ENCODE measurements at regions not wholly inside any gene's neighbourhood (a gene's known extent, or its start where the extent isn't known, plus 50 kb on each side); places are given as distances from the start of the nearest gene placed in this dataset.

- TF ChIP-seq ZNF280A (IDR thresholded peaks at IDR 0.05; ENCODE audit: low read depth, partially characterized antibody) (no peak), KAT7 (CRISPR knock-in tag; IDR thresholded peaks at IDR 0.05; ENCODE audit: borderline replicate concordance) (no peak), ARNT (IDR thresholded peaks at IDR 0.05) (no peak), SMAD1 (IDR thresholded peaks at IDR 0.05; ENCODE audit: low read depth, low read length, partially characterized antibody) (no peak)
- TF ChIP-seq, protein P1, sequence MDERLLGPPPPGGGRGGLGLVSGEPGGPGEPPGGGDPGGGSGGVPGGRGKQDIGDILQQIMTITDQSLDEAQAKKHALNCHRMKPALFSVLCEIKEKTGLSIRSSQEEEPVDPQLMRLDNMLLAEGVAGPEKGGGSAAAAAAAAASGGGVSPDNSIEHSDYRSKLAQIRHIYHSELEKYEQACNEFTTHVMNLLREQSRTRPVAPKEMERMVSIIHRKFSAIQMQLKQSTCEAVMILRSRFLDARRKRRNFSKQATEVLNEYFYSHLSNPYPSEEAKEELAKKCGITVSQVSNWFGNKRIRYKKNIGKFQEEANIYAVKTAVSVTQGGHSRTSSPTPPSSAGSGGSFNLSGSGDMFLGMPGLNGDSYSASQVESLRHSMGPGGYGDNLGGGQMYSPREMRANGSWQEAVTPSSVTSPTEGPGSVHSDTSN (CRISPR knock-in tag; IDR thresholded peaks at IDR 0.05; ENCODE audit: low read depth), result no peak
- TF ChIP-seq, protein P1 (tag; conservative IDR thresholded peaks at IDR 0.05; ENCODE audit: low read depth), result no peak
Measured at GRCh38 chr2:7646024-7646423, 728.8 kb downstream of the RNF144A start (continued).

GRCh38 chr2:7646661-7647060, 729.4 kb downstream of the RNF144A start:
- Histone ChIP-seq H2AFZ (ENCODE audit: low read depth, low read length) (no peak overlapping the region), H3K79me2 (ENCODE audit: control insufficient read depth, insufficient read depth, low read length) (no peaks in the 10 kb centered on the region), H3K27me3 (ENCODE audit: control insufficient read depth in 2 of 2, insufficient read depth in 2 of 2, low read length in 2 of 2) (no peaks in the 10 kb centered on the region), H3K4me3 (no peak overlapping the region), H4K20me1 (replicated peaks; ENCODE audit: control insufficient read depth, insufficient read depth, low read length) (no peaks in the 10 kb centered on the region), H3K36me3 (ENCODE audit: control insufficient read depth, insufficient read depth, low read length) (no peaks in the 10 kb centered on the region), H3K9me3 (replicated peaks; ENCODE audit: control insufficient read depth, insufficient read depth, low read depth, low read length) (no peaks in the 10 kb centered on the region), H3K4me1 (replicated peaks in 1 of 2; ENCODE audit: control insufficient read depth in 2 of 2, insufficient read depth in 2 of 2, low read length in 2 of 2) (no peaks in the 10 kb centered on the region), H3K9me1 (ENCODE audit: control insufficient read depth, insufficient read depth, low read length) (no peaks in the 10 kb centered on the region), H3K4me2 (ENCODE audit: insufficient read depth, low read length) (no peak overlapping the region), H3K27ac (ENCODE audit: extremely low read depth, low read depth, low read length) (no peak overlapping the region), H3K9ac (ENCODE audit: insufficient read depth in 1 of 2, low read depth in 2 of 2, low read length in 2 of 2) (no peak overlapping the region)
- DNase-seq (ENCODE audit: extremely low read depth in 1 of 4, low spot score in 3 of 4), result no peak
- in situ Hi-C loops (cut with MboI) (no loop called here), intact Hi-C loops (cut with micrococcal nuclease) (no loop called here)
- ATAC-seq, result no peak
- CTCF ChIA-PET (ENCODE audit: low intra/inter-chr PET ratio), result no interaction called here
- WGBS (ENCODE audit: insufficient coverage, low coverage, missing lambda C conversion rate), result 3% methylated on average over 6 of the region's 6 CpGs
- BruUV-seq (replicated peaks), result no TSS peak
- FAIRE-seq, result no peak
- POLR2A ChIA-PET, result interaction anchor here (0.5 to 0.6 kb wide), 2 partner anchors 42 to 276 kb away, joined by 3 read pairs; no protein-coding TSS in a partner anchor
- TF ChIP-seq KAT7 (CRISPR knock-in tag; IDR thresholded peaks at IDR 0.05; ENCODE audit: borderline replicate concordance) (no peak), ZNF717 (CRISPR knock-in tag; IDR thresholded peaks at IDR 0.05) (no peak), MYBL2 (IDR thresholded peaks at IDR 0.05; ENCODE audit: low read depth) (no peak), MYBL2 (CRISPR knock-in tag; IDR thresholded peaks at IDR 0.05; ENCODE audit: borderline replicate concordance) (no peak), ATF3 (IDR thresholded peaks at IDR 0.05) (no peak), ATF3 (CRISPR knock-in tag; conservative IDR thresholded peaks at IDR 0.05) (no peak), PHB (CRISPR knock-in tag; IDR thresholded peaks at IDR 0.05) (no peak)
- TF ChIP-seq, protein P2, sequence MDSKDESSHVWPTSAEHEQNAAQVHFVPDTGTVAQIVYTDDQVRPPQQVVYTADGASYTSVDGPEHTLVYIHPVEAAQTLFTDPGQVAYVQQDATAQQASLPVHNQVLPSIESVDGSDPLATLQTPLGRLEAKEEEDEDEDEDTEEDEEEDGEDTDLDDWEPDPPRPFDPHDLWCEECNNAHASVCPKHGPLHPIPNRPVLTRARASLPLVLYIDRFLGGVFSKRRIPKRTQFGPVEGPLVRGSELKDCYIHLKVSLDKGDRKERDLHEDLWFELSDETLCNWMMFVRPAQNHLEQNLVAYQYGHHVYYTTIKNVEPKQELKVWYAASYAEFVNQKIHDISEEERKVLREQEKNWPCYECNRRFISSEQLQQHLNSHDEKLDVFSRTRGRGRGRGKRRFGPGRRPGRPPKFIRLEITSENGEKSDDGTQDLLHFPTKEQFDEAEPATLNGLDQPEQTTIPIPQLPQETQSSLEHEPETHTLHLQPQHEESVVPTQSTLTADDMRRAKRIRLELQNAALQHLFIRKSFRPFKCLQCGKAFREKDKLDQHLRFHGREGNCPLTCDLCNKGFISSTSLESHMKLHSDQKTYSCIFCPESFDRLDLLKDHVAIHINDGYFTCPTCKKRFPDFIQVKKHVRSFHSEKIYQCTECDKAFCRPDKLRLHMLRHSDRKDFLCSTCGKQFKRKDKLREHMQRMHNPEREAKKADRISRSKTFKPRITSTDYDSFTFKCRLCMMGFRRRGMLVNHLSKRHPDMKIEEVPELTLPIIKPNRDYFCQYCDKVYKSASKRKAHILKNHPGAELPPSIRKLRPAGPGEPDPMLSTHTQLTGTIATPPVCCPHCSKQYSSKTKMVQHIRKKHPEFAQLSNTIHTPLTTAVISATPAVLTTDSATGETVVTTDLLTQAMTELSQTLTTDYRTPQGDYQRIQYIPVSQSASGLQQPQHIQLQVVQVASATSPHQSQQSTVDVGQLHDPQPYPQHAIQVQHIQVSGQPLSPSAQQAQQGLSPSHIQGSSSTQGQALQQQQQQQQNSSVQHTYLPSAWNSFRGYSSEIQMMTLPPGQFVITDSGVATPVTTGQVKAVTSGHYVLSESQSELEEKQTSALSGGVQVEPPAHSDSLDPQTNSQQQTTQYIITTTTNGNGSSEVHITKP (IDR thresholded peaks at IDR 0.05; ENCODE audit: partially characterized antibody), result no peak

All from K562 (cell line).